ENCODE measurements at regions not wholly inside any gene's neighbourhood (a gene's known extent, or its start where the extent isn't known, plus 50 kb on each side); places are given as distances from the start of the nearest gene placed in this dataset.

GRCh38 chr14:45519766-45520165 is 266.8 kb upstream of the MIS18BP1 start:
- TF ChIP-seq EZH2 (IDR thresholded peaks at IDR 0.05; ENCODE audit: insufficient read depth, poor library complexity, severe bottlenecking), result no peak
- no peak for TF ChIP-seq EZH2phosphoT487 (IDR thresholded peaks at IDR 0.05; ENCODE audit: insufficient read depth, low read depth)
